NT2/D1 (cell line): ENCODE measurements at regions not wholly inside any gene's neighbourhood (a gene's known extent, or its start where the extent isn't known, plus 50 kb on each side); places are given as distances from the start of the nearest gene placed in this dataset.

Source experiments
- SUZ12 ChIP-seq: IDR thresholded peaks from 2 replicates; pipeline ENCODE4 v1.6.1; 2011; ENCODE audit not compliant: insufficient read length, insufficient read depth; ENCODE audit errors: extremely low read depth
- YY1 ChIP-seq: IDR thresholded peaks from 2 replicates; pipeline ENCODE4 v1.6.1; 2011; ENCODE audit not compliant: insufficient read length, insufficient read depth
- ZNF274 ChIP-seq: IDR thresholded peaks from 2 replicates; pipeline ENCODE4 v1.6.1; 2011; ENCODE audit warnings: mild to moderate bottlenecking, low read depth, low read length

DNA sequence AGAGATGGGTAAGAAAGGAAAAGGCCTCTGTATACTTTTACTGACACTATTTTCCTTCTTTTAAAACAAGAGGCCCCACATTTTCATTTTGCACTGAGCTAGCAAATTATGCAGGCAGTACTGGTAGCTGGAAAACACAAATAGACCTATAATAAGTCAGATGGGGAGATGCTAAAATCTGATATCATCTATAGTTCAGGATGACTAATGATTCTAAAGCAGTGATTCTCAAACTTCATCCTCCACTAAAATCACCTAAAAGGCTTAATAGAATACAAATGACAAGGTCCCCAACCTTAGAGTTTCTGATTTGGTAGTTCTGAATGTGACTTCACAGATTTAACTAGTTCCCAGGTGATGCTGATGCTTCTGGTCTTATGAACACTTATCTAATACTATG, 247.3 kb upstream of the DIPK2B start:
- TF ChIP-seq ZNF274 (no peak), YY1 (no peak), SUZ12 (no peak)
